HFF-Myc (cell line): ENCODE measurements at regions not wholly inside any gene's neighbourhood (a gene's known extent, or its start where the extent isn't known, plus 50 kb on each side); places are given as distances from the start of the nearest gene placed in this dataset.
"Not testable (repeated sequence)": the region's sequence is repeated elsewhere in the genome, so short reads cannot be mapped to it uniquely, and the experiment has no call there.

Experiments used
- DNase-seq: peaks from one replicate; pipeline ENCODE4 v3.0.0-alpha.2; 2011; ENCODE audit warnings: low read depth; ENCODE audit errors: extremely low read depth
- H3K4me3 ChIP-seq: replicated peaks from 2 replicates; pipeline ENCODE4 v1.5.1; 2011; ENCODE audit warnings: low read depth, mild to moderate bottlenecking, control low read depth, low read length
- TF ChIP-seq, protein P1 (sequence below): IDR thresholded peaks from 2 replicates; pipeline ENCODE4 v1.5.1; 2012; ENCODE audit warnings: mild to moderate bottlenecking, low read depth, low read length, control low read depth; ENCODE audit errors: missing control alignments

DNA sequence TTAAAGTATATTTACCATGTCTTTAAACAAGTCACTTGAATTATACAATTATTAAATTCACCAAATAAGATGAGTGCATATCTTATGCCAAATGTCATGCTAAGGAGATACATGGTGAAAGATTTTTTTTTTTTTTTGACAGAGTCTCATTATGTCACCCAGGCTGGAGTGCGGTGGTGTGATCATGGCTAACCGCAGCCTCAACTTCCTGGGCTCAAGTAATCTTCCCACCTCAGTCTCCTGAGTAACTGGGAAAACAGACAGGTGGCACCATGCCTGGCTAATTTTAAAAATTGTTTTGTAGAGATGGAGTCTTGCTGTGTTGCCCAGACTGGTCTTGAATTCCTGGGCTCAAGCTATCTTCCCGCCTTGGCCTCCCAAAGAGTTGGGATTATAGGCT lies 149.0 kb upstream of the GOT2 start:
- TF ChIP-seq, protein P1, sequence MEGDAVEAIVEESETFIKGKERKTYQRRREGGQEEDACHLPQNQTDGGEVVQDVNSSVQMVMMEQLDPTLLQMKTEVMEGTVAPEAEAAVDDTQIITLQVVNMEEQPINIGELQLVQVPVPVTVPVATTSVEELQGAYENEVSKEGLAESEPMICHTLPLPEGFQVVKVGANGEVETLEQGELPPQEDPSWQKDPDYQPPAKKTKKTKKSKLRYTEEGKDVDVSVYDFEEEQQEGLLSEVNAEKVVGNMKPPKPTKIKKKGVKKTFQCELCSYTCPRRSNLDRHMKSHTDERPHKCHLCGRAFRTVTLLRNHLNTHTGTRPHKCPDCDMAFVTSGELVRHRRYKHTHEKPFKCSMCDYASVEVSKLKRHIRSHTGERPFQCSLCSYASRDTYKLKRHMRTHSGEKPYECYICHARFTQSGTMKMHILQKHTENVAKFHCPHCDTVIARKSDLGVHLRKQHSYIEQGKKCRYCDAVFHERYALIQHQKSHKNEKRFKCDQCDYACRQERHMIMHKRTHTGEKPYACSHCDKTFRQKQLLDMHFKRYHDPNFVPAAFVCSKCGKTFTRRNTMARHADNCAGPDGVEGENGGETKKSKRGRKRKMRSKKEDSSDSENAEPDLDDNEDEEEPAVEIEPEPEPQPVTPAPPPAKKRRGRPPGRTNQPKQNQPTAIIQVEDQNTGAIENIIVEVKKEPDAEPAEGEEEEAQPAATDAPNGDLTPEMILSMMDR, result no peak
- no peak overlapping the region for H3K4me3 ChIP-seq
- no peak for DNase-seq

DNA sequence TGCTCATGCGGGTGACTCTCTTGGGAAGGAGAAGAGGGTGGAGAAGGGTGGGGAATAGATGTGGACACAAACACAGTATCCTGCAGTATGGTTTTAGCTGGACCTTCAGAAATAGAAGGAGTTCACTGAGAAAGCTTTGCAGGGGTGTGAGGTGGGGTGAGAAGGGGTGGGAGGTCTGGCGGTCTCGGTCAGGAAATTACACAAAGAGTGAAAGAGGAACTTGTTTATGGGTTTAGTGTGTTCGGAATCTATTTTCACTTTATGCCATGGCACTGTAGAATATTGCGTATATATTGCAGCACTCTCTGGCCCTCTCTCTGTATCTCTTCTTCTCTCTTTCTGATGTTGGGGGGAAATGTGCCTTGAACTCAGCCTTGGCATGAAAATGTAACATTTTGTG lies 148.2 kb upstream of the GOT2 start:
- TF ChIP-seq, protein P1, result no peak
- DNase-seq, result no peak
- H3K4me3 ChIP-seq, result no peak overlapping the region

DNA sequence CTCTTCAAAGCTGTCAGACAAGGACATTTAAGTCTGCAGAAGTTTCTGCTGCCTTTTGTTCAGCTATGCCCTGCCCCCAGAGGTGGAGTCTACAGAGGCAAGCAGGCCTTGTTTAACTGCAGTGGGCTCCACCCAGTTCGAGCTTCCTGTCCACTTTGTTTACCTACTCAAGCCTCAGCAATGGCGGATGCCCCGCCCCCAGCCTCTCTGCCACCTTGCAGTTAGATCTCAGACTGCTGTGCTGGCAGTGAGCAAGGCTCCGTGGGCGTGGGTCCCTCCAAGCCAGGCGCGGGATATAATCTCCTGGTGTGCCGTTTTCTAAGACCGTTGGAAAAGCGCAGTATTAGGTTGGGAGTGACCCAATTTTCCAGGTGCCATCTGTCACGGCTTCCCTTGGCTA lies 144.5 kb upstream of the GOT2 start:
- DNase-seq, H3K4me3 ChIP-seq: not testable (repeated sequence)

DNA sequence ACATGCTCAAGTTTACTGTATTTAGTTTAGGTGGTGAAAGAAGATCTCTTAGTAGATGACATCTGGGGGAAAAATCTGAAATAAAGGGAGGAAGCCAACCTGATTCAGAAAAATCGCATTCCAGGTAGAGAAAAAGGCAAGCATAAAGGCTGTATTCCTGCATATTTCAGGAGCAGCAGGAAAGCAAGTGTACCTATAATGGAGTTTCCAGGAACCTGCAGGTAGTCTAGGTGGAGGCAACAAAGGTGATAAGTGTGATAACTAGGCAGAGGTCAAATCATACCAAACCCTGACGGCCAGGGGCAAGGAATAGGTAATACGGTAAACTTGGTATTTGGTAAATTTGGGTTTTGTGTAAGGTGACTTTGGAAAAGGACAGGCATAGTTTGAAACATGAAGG lies 132.8 kb upstream of the GOT2 start:
- no peak overlapping the region for H3K4me3 ChIP-seq
- DNase-seq, result no peak
- TF ChIP-seq, protein P1, result no peak

DNA sequence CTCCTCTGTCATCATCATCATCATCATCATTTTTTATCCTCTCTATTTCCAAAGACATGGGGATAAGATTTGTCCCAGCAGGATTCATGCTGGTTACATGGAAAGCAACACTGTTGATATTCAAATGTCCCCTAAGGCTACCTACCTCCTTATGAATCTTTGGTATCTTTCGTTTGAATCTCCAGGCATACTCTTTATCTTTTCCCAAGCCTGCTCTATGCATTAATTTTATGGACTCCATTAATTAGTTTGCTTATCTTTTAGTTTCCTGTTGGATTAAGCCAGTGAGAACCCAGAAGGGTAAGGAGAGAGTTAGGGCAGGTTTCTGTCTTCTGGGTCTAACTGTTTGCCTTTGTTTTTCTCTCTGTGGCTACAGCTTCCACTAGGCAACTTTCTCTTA lies 129.6 kb upstream of the GOT2 start:
- H3K4me3 ChIP-seq, result no peak overlapping the region
- DNase-seq, result no peak
- TF ChIP-seq, protein P1, result no peak

DNA sequence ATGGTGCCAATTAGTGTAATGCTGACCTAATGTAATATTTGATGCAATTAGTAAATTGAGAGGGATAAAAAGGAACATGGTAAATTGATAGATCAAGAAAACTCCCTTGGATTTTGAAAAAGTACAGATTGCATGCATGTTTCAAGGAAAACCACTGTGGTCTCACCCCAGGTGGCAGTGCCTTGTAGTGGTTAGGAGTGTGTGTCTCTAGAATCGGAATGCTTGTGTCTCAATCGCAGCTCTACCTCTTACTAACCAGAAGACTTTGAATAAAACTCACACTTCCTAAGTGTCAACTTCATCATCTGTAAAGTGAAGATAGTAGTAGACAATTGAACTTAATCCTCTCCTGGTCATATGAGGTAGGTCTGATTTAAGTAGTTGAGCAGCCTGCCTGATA lies 128.9 kb upstream of the GOT2 start:
- no peak overlapping the region for H3K4me3 ChIP-seq
- TF ChIP-seq, protein P1, result no peak
- DNase-seq, result no peak

DNA sequence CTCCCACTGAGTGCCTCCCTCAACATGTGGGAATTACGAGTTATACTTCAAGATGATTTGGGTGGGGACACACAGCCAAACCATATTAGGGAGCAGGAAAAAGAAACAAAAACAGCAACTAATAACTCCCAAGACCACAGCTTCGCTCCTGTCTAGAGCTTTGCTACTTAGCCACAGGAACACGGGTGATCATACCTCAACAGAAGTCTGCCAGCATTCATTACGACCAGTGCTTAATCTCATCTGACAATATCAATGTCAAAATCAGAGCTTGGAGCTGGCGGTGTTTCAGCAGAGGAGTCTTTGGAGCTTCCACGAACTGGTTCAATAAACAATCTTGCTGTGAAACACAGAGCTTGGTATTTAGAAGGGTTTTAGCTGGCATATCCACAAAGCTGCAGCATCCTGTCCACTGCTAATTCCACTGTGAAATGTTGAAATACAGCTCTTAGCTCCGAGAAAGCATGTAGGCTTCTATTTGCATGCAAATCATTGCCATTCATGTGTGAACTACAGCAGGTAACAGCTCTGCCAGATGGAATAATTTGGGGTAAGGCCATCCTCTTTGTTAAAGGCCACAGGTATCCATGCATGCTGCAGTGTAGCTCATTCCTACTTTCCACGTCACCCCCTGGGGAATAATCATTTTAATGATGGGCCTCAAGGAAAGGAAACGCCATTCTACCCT lies 128.4 kb upstream of the GOT2 start:
- DNase-seq, result no peak
- no peak overlapping the region for H3K4me3 ChIP-seq

More for the DNA sequence above, 128.4 kb upstream of the GOT2 start:
- TF ChIP-seq, protein P1, result no peak
